ENCODE measurements at regions not wholly inside any gene's neighbourhood (a gene's known extent, or its start where the extent isn't known, plus 50 kb on each side); places are given as distances from the start of the nearest gene placed in this dataset.

DNA sequence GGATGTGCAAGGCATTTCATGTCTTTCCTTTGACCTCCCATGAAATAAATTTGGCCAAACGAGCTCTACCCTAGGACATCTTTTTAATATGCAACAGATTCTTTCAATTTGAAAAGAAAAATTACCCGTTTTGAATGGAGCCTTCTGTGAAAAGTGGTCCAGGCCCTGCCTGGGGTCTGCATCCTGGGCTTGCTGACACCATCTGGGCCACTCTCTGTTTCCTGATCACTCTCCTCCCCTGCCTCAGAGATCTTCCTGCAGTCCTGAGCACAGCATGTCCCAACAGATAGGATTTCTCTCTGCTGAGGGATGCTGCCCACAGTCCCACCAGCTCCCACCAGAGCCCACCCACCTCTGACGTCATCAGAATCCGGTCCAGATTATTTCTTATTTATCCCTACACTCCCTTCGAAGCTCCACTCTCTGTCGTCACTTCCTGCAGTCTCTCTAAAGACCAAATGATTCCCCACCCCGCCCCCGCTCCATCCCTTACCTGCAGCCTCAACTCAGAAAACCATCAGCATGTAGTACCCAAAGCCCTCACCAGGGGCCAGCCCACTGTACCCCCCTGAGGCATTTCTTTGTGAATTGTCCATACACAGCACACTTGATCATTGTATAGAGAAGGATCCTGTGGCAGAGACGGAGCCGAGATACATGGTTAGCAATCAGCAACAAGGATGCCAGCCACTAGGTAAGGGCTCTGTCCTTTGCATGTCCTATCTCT, 192.1 kb upstream of the MGMT start:
- DNase-seq: no peak

DNA sequence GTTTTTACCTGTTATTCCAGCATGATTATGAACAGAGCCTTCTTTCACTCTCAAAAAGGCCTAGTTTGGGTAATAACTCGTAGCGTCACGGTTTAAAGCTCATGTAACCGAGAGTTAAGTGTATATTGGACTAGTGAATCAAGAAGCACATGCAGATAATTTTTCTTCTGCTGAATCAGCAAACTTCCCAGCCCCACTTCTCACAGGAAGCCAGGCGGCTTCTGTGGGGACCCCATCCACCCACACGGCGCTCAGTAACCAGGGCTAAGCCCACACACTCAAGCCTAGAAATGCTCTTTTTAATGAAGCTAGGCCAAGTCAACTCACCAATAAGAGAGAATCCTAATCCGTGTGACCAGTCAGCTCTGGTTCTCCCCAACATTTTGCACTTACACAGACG, 191.2 kb upstream of the MGMT start:
- DNase-seq: no peak

DNA sequence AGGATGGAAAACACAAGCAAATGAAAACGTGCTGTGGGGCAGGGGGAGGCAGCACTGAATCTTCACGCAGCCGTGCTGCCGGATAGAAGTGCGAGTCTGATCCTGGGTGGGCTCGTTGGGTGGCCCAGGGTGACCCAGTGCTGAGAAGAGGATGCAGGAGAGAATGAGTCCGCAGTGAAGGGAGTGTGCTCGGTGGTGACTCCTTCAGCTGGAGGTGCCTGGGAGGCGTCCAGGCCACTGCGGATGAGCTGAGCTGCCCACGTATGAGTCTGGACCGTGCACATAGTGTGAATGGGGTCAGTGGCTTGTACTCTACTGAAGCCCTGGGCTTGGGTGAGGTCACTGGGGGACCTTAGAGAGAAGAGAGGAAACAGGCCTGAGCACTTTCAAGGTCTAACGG, 190.0 kb upstream of the MGMT start:
- no peak for DNase-seq

DNA sequence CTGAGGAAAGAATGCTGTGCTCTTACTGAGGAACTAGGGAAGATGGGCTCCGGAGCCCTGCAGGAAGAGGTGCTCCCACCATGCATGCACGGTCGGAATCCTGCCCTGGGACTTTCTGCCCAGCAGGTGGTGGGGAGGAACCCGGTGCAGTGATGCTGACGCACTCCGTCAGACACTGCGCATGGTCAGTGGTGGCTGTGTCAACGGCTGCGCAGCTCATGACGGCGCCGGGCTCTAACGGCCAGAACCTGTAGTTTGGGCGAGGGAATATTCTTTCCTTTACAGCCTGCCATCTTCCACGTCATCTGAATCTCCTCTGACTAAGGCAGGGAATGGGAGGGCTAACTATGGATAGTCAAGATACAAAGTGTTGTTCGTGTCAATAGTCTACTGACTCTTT, 189.2 kb upstream of the MGMT start:
- no peak for DNase-seq

DNA sequence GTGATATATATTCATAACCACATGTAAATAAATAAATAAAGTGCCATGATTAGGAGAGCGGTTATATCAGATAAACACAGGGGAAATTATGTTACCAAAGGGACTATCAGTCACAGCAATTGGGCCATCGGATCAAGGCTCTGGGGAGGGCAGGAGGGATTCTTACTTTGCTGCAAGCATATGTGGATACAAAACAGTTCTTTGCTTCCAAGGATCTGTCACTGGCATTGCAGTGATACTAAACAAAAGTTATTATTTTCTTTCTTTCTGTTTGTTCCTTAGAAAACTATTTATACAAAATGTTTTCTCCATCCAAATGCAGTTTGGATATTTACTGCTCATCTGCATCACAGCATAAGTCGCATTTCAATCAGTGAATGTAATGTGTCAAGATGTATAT, 188.4 kb upstream of the MGMT start:
- no peak for DNase-seq

DNA sequence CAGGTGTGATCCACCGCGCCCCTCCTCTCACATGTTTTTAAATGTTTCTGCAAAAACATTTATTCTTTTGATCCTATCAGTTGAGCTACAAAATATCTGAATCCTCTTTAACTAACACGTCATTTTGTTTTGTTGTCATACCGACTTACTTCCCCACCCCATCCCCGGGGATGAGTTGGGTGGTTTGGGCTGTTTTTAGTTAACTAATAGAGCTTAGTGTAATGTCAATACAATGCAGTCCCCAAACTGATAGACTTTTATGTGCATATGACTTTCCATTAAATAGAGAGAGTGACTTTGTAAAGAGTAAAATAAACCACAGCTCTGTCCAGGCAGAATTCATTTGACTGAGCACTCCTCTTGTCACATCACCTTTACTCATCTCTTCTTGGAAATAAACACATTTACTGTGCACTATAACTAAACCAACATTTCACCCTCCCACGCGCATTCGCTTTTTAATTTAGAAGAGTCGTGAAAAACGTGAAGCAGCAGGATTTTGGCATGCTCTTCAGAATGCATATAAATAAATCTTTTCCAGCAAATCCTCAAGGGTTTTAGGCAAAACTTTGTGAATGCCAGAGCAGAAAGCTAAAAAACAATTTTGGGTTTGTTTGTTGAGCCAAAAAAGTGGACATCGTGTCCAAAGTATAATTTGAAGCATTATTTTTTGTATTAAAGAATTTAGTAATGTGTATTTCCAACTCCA, 187.4 kb upstream of the MGMT start:
- no peak for DNase-seq

DNA sequence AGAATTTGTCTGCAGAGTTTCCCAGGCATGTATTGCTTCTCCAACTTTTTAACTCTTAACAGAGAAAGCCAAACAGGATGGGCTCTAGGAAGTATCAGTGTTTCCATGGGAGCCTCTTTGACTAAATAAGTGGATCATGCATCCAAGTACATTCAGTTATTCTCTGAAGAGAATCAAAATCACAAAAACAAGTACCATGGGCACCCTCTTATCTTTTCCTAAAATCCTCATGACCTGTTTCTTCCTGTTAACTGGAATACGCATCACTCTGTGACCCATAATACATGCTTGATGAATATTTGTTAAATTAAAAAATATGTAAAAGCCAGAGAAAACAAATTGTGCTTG, 186.9 kb upstream of the MGMT start:
- DNase-seq: no peak

DNA sequence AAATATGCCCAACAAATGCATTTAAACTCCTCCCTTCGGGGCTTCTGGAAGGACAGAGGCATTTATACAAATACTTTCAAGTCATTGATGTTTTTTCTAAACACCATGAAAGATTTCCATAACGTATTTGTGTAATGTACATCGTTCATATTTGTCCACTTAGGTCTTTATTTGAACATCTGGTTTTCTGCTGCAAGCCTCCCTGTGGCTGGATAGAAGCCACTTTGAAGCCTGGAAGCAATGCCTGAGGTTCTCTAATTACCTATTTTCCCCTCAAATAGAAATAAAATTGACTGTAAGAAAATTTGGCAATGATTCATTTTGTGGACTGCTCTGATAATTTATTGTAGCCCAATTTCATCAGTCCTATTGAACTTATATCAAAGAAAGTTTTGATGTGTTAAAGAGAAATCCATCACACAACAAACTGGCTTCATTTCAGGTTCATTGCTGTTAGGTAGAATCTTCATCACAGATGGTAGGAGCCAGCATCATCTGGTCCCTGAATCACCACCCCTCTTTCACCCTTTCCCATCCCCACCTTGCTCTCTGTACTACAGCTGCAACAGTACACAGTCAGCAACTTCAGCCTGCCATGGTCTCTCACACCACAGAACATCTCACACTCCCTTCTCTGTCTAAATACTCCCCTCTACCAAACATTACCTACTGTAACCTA, 186.0 kb upstream of the MGMT start:
- DNase-seq: no peak

DNA sequence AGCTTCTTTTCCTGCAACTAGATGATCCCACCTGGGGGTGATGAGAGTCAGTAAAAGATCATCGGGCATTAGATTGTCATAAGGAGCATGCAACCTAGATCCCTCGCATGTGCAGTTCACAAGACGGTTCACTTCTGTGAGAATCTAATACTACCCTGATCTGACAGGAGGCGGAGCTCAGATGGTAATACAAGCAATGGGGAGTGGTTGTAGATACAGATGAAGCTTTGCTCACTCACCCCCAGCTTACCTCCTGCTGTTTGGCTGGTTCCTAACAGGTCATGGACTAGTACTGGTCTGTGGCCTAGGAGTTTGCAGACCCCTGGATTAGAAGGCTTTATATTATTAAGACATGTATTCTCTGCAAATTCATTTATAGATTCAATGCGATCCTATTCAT, 181.6 kb upstream of the MGMT start:
- no peak for DNase-seq

DNA sequence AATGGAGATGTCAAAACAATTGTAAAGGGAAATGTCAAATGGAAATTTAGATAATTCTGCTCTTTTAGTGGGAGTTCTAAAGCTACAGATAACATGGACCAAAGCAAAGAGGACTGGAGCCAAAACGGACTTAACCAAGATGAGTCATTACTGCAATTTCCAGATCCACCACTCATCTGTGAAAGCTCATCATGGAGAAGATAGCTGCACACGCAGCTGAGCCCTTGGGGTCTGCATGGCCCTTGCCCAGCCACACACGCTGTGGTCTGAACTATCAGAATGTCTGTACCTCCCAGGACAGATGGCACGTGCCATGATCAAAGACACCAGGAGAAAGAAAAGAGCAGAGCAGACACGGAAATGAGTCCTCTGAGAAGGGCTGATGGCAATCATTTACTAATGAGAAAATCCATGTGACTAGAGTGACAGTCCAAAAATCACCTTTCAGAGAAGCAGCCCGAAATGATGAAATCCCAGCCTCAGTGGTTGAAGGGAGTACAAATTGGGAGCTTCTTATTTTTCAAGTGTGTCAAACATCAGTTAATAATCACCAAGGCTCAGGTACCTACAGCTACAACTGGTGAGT, 177.9 kb upstream of the MGMT start:
- no peak for DNase-seq

DNA sequence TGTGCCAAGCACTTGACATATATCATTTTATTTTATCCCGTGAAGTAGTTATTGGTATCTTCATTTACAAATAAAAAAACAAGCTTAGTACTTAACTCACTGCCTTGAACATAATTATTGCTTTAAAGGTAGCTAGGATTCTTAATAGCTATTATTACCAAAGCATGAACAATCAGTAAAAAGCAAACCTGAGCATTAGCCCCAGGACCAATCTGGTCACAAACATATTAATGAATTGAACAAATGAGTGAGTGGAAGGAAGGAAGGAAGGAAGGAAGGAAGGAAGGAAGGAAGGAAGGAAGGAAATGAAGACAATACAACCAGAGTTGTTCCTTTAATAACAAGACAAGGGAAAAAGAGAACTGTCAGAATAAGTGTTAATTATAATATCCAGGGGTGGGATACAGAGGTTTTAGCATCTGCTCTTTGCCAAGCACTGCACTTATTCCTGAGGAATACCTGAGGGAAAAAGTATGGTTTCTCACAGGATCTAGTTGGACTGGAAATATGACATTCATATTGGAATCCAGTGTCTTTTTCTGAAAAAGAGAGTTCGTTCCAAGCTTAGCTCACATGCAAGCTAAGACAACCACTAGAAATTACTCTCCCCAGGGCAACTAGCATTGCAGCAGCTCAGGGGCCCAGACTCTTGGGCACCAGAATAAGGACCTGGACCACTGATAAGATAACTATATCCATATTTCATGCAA, 172.9 kb upstream of the MGMT start:
- no peak for DNase-seq

DNA sequence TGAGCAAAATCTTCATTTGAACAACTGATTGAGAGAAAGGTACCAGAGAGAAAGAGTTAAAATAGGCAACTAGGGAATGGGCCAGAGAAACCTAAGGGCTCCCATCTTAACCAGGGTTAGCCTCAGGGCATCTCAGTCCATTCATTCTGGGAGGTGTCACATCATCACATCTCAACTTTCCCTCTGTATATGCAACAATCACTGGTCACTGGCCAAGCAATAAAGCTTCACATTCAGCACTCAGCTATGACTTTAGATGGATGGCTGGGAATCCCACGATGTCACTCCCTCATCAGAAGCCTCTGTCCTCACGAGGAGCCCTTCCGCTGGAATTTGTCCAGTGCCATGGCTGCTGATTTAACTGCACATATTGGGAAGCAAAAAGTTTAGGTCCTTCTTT, 172.1 kb upstream of the MGMT start:
- no peak for DNase-seq

DNA sequence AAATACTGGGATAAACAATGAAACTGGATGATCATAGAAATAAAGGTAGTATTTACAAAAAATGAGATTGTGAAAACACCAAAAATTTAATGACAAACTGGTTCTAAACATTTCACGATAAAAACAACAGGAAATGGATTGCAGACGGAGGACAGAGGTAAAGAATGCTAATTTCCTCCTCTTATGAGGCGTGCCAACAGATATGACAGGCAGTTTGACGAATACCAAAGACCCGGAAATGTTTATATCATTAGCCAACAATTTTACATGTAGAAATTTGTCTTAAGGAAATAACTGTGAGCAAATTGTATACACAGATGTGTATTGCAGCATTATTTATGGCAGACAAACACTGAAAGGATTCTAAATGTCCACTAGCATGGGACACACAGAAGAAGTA, 162.0 kb upstream of the MGMT start:
- DNase-seq: no peak

DNA sequence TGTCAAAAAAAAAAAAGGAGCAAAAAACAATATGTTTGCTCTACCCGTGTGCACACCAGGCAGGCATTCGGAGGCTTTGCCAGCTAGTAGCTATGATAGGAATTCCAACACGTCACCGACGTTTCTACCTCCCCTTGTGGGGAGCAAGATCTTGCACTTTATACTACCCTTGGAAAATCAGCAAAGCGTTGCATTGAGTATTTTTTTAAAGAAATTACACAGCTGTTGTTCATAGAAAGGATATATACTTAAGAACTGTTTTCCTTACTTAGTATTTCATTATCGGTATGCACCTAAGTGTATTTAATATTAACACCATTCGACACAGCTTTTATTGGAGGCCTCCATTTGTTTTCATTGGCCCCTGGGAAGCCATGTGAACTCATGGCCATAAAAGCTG, 159.9 kb upstream of the MGMT start:
- no peak for DNase-seq

DNA sequence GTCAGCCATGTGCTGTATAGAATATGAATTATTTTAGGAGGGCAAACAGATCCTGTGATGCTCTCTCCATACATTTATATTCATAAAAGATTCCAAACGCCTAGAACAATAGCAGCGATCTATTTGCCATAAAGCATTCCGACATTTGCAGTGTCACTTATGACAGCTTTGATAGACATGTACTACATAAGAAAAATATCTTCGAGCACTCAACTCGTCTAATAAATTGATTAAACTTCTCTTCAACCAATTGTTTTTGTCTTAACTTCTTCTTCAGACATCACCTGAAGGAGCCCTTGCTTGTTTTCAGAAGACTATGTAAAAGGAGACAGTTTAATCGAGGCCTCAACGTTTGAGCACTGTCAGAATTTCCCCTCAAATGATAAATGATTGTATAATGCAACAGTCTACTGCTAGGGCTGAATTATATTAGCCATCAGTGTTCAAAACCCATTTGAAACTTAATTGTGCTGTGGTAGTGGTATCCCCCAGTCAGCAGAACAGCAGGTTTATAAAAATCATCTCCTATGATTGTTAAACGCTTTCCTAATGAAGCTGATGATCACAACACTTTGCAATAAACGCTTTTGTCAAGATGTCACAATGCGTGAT, 158.0 kb upstream of the MGMT start:
- DNase-seq: no peak

DNA sequence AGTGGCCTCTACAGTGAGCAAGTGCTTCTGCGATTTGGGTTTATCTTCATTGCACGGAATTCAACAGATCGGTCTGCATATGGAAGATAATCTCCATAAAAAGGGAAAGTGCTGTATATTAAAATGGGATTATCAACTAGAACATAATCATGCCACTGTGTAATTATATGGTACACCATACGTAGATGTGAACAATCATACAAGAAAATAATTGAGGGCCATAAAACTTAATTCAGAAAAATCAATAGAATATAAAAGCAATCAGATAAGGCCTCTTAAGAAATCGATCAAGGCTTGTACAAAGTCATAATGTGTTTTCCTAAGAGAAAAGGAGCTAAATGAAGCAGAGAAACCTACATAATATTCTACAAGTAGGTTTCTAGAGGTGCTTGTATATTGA, 157.5 kb upstream of the MGMT start:
- DNase-seq: no peak

DNA sequence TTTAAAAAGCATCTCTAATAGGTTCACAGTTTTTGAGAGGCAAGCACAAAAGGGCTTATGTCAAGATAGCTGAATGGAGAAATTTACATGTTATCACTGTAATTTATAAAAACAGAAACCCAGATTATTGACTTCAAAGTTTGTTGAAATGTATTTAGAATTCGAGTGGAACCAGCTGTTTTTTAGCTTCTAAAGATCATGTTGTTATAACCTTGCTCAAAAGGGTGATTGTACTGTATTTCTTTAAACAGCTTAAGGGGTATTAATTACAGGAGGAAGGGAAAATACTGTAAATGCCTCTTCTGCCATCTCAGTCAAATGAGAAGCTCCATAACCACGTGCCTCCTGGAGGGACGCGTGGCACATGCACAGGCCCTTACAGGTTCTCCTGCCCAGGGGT, 156.2 kb upstream of the MGMT start:
- no peak for DNase-seq

DNA sequence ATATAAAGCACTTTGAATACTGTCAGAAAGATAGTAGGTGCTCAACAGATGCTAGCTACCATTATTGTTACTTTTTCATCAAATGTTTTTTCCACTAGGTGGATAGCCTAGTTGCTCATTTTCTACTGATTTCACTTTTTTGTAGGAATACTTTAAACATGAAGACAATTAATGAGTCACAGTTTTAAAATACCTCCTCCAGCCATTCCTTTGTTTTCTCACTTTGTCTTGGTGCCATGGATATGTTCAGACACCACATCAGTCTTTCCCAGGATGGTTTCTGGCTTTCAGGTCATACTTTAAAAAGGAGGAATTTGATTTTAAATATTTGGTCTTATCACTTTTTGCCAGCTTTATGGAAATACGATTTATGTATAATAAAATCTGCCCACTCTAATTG, 147.1 kb upstream of the MGMT start:
- DNase-seq: no peak

DNA sequence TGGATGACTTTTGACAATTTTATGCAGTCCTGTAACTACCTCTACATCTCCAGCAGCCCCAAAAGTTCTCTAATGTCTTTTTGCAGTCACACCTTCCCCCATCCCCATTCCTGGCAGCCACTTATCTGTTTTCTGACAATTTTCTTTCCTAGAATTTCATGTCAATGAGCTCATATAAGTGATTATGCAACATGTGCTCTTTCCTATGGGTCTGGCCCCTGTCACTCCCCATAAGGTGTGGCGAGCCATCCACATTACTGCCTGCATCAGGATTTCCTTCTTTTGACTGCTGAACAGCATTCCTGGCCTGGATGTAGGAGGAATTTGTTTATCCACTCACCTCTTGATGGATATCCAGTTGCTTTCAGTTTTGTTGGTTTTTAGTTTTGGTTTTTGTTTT, 146.7 kb upstream of the MGMT start:
- no peak for DNase-seq

DNA sequence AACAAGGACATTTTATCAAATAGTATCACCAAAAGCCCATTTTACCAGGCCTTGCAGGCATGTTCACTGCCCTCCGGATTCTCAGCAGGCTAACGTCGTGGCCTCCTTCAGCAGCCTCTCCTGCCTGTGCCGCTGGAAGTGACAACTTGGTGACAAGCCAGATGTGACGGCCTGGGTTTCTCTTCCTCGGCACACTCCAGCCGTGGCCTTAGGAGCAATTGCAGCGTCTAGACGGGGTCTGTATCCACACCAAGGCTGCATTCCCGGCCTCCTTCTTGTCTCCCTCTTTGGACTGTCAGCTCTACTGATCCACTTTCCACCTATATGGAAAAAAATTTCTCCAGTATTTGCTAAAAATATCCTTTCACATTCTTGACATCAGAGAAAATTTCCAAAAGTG, 145.3 kb upstream of the MGMT start:
- DNase-seq: no peak

DNA sequence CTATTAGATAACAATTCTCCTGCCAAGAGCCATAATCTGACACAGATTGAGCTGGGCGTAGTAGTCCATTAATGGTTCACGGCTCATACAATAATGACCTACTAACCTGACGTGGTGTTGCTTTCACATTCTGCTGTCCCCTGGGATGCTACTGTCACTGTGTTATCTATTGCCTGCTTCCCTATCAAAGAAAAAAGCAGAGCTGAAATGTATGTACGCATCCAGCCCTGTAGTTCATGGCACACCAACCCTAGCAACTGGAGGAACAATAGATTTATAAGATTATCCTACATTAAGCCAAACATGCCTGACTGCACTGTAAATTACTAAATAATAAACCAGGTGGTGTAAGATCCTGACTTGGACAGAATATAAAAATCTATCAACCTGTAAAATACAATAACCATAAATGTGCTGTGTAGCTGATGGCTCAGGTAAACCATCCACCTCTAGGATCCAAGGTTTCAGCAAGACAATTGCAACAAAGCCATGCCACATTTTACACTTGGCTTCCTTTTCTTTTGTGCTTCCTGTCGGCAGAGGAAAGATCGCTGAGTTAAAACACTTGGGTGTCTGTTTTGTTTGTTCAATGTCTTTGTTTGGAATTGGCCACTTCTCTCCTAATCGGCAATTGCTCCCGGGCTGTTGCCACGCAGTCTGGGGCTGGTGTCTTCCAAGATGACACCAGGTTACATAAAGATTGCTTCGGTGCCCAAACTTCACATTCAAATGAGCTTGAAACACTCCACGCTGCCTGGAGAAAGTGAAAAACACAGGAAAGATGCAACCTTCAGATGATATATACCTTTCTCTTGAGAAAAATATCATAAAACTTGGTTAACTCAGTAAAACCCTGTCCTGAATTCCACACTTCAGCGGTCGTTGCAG, 143.9 kb upstream of the MGMT start:
- DNase-seq: no peak

DNA sequence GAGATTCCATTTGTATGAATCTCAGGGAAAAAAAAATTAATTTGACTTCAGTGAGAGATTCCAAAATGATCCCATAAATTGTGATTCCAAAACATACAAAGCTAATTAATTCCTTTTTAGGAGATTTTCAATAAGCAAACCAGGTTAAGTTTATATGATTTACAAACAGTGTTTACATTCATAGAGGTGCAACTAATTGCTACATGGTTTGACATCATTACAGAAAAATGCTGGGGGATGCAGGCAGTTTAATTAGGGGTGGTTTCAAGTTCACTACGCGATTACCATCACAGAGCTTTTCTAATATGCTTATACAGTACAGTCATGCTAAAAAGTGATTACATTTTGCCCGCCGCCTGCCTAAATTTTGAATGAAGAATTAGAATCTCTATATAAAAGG, 143.2 kb upstream of the MGMT start:
- DNase-seq: no peak
